ENCODE measurements at regions not wholly inside any gene's neighbourhood (a gene's known extent, or its start where the extent isn't known, plus 50 kb on each side); places are given as distances from the start of the nearest gene placed in this dataset.

GRCh38 chr13:57438072-57438471 lies 193.5 kb upstream of the PCDH17 start:
- no peaks in the 10 kb centered on the region for H3K79me2 ChIP-seq (ENCODE audit: control insufficient read depth, insufficient read depth, low read length)
- ATAC-seq: no peak
- no peak overlapping the region for H2AFZ ChIP-seq (ENCODE audit: control insufficient read depth, low read depth, low read length)
- DNase-seq (ENCODE audit: low read depth, low spot score): no peak
- in situ Hi-C loops (cut with MboI) (no loop called here), intact Hi-C loops (cut with micrococcal nuclease; ENCODE audit: unreplicated experiment) (no loop called here)
- no TSS peak for BruUV-seq (replicated peaks)
- no peaks in the 10 kb centered on the region for H4K20me1 ChIP-seq (ENCODE audit: control insufficient read depth, insufficient read depth)
- POLR2A ChIA-PET: no interaction called here
- WGBS (ENCODE audit: insufficient coverage, insufficient replicate concordance, low lambda C conversion rate, missing lambda C conversion rate): 23% methylated on average over 3 of the region's 3 CpGs
- H3K9ac ChIP-seq (ENCODE audit: control insufficient read depth, insufficient read depth, low read length): no peak overlapping the region
- H3K27me3 ChIP-seq (replicated peaks in 1 of 2; ENCODE audit: control insufficient read depth in 2 of 2, insufficient read depth in 2 of 2, low read length in 1 of 2): no peaks in the 10 kb centered on the region
- no peak overlapping the region for H3K4me2 ChIP-seq (ENCODE audit: control insufficient read depth, insufficient read depth)
- no peak overlapping the region for H3K27ac ChIP-seq (ENCODE audit: control insufficient read depth, insufficient read depth)
- no peaks in the 10 kb centered on the region for H3K9me3 ChIP-seq (replicated peaks; ENCODE audit: control insufficient read depth, insufficient read depth, low read length)
- no peaks in the 10 kb centered on the region for H3K36me3 ChIP-seq (ENCODE audit: control insufficient read depth in 2 of 2, insufficient read depth in 2 of 2, low read length in 1 of 2)
- H3K4me1 ChIP-seq (ENCODE audit: control insufficient read depth, insufficient read depth, low read length): no peaks in the 10 kb centered on the region
- CTCF ChIA-PET: no interaction called here
- RAD21 ChIA-PET (ENCODE audit: unreplicated experiment): no interaction called here
- SMC1A ChIA-PET (ENCODE audit: uncharacterized antibody, unreplicated experiment): no interaction called here
- FAIRE-seq: no peak
- TF ChIP-seq ZNF687 (IDR thresholded peaks at IDR 0.05): no peak
- no peak for TF ChIP-seq KLF5 (IDR thresholded peaks at IDR 0.05; ENCODE audit: partially characterized antibody)
- TF ChIP-seq ZZZ3 (IDR thresholded peaks at IDR 0.05; ENCODE audit: control insufficient read depth, insufficient read length, low read depth): no peak
- TF ChIP-seq ATF7 (IDR thresholded peaks at IDR 0.05; ENCODE audit: low read depth): no peak
- TF ChIP-seq ZBTB4 (CRISPR knock-in tag; IDR thresholded peaks at IDR 0.05): no peak
- TF ChIP-seq YY1 (IDR thresholded peaks at IDR 0.05; ENCODE audit: low read depth, low read length): no peak
- no peak for TF ChIP-seq SP1 (IDR thresholded peaks at IDR 0.05; ENCODE audit: low read depth, low read length)
- TF ChIP-seq ZNF622 (IDR thresholded peaks at IDR 0.05): no peak
- no peak for TF ChIP-seq RELB (IDR thresholded peaks at IDR 0.05; ENCODE audit: low read depth)
- TF ChIP-seq EP300 (IDR thresholded peaks at IDR 0.05; ENCODE audit: borderline replicate concordance in 1 of 2, control insufficient read depth in 1 of 2, low read depth in 2 of 2, low read length in 2 of 2): no peak
- TF ChIP-seq NRF1 (conservative IDR thresholded peaks at IDR 0.05; ENCODE audit: low read depth, low read length): no peak
- TF ChIP-seq POLR2AphosphoS2 (IDR thresholded peaks at IDR 0.05; ENCODE audit: low read depth, low read length): no peak
- no peak for TF ChIP-seq SKIL (IDR thresholded peaks at IDR 0.05; ENCODE audit: low read depth, poor library complexity, severe bottlenecking)
- TF ChIP-seq HDAC2 (IDR thresholded peaks at IDR 0.05): no peak
- no peak overlapping the region for H3K4me3 ChIP-seq

Measured in GM12878 (cell line).